CMK (cell line): ENCODE measurements at regions not wholly inside any gene's neighbourhood (a gene's known extent, or its start where the extent isn't known, plus 50 kb on each side); places are given as distances from the start of the nearest gene placed in this dataset.
"Not testable (repeated sequence)": the region's sequence is repeated elsewhere in the genome, so short reads cannot be mapped to it uniquely, and the experiment has no call there.

Source experiments
- DNase-seq: peaks from one replicate; pipeline ENCODE4 v3.0.0-alpha.2; 2010; ENCODE audit warnings: low read depth

GRCh38 chr2:53490659-53491058 is 276.9 kb upstream of the CHAC2 start:
- DNase-seq = no peak

- not testable (repeated sequence) for DNase-seq
These were observed 281.3 kb upstream of the CHAC2 start for GRCh38 chr2:53486185-53486899.

GRCh38 chr2:53485021-53485728 is 282.4 kb upstream of the CHAC2 start:
- DNase-seq = no peak

GRCh38 chr2:53484531-53484930 is 283.1 kb upstream of the CHAC2 start:
- DNase-seq = no peak

- no peak for DNase-seq
These were observed 290.1 kb upstream of the CHAC2 start for GRCh38 chr2:53477517-53477916.

GRCh38 chr2:53476834-53477233 is 290.8 kb upstream of the CHAC2 start:
- no peak for DNase-seq

- no peak for DNase-seq
These were observed 291.8 kb upstream of the CHAC2 start for GRCh38 chr2:53475766-53476165.

- DNase-seq = no peak
These were observed 292.3 kb upstream of the CHAC2 start for GRCh38 chr2:53475321-53475720.

- DNase-seq = no peak
These were observed 292.7 kb upstream of the CHAC2 start for GRCh38 chr2:53474914-53475313.

GRCh38 chr2:53473775-53474311 is 293.8 kb upstream of the CHAC2 start:
- DNase-seq = no peak

GRCh38 chr2:53473236-53473635 is 294.4 kb upstream of the CHAC2 start:
- DNase-seq = no peak

- DNase-seq = no peak
These were observed 300.0 kb upstream of the CHAC2 start for GRCh38 chr2:53467467-53468180.

GRCh38 chr2:53463806-53464726 is 303.5 kb upstream of the CHAC2 start:
- DNase-seq = no peak

GRCh38 chr2:53460937-53461336 is 306.7 kb upstream of the CHAC2 start:
- DNase-seq = no peak

GRCh38 chr2:53460347-53460746 is 307.3 kb upstream of the CHAC2 start:
- no peak for DNase-seq

- DNase-seq = no peak
These were observed 312.5 kb upstream of the CHAC2 start for GRCh38 chr2:53455094-53455493.

- DNase-seq = no peak
These were observed 314.5 kb upstream of the CHAC2 start for GRCh38 chr2:53452957-53453748.

GRCh38 chr2:53452400-53452799 is 315.2 kb upstream of the CHAC2 start:
- DNase-seq = no peak

- no peak for DNase-seq
These were observed 316.7 kb upstream of the CHAC2 start for GRCh38 chr2:53450923-53451322.

- no peak for DNase-seq
These were observed 319.0 kb upstream of the CHAC2 start for GRCh38 chr2:53448591-53448990.

- no peak for DNase-seq
These were observed 319.5 kb upstream of the CHAC2 start for GRCh38 chr2:53448086-53448485.
